ENCODE measurements at regions not wholly inside any gene's neighbourhood (a gene's known extent, or its start where the extent isn't known, plus 50 kb on each side); places are given as distances from the start of the nearest gene placed in this dataset.
"Not testable (repeated sequence)": the region's sequence is repeated elsewhere in the genome, so short reads cannot be mapped to it uniquely, and the experiment has no call there.

- no peak for DNase-seq
Observed at GRCh38 chr4:103998756-103999155, 279.0 kb upstream of the TACR3 start.

DNA sequence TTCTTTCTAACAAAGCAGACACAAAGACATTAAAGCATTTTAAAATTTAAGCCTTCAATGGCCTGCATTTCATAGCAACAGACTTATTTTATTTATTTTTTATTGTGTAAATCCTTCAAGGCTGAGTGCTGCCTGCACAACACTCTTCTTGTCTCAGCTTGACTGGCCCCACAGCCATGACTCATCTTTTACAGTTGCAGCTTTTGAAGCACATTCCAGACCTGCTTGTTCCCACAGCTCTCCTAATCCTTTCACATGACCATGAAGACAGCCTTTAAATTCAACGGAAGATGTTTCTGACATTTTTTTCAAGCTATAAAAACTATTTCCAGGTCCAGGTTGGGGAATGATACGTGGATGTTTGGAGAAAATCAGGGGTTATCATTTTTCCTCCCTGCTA lies 276.9 kb upstream of the TACR3 start:
- DNase-seq, result peak in 21 of 58 donors; percentile 0 to 49 (median 9)

DNA sequence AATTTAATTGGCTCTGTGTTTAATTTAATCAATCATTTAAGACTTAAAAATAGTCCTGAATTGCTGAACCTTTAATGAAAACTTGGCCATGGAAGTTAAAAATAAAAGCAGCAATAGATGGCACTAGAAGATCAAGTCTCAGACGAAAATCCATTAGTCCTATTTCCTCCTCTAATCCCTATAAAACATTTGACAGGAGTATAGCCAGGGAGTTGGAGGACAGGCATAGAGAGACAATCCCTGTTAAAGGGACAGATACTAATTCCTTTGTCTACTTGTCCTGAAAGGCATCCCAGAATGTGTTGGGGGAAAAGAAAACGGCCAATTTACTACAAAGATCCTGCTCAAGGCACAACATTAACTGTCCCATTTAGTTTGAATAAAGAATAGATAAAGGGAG lies 276.3 kb upstream of the TACR3 start:
- DNase-seq, result peak in 2 of 58 donors; percentile 5 to 53

DNA sequence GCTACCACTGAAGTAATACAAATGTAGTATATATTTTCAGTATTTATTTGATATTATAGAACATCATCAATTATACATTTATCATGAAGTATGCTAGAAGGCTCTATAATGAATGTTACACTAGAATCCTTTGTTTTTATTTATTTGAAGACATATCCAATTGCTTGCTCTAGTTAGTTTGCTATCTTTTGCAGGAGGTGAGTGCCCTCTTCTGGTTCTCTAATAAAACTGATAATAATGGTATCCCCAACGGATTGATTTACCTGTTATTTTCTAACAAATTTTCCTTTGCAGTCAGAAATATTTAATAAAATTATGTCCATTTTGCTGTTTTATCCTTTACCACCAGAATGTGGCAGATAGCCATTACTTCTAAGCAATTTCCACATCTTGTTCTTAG lies 274.3 kb upstream of the TACR3 start:
- DNase-seq, result no peak

GRCh38 chr4:103982454-103982853 lies 262.7 kb upstream of the TACR3 start:
- DNase-seq, result no peak

DNA sequence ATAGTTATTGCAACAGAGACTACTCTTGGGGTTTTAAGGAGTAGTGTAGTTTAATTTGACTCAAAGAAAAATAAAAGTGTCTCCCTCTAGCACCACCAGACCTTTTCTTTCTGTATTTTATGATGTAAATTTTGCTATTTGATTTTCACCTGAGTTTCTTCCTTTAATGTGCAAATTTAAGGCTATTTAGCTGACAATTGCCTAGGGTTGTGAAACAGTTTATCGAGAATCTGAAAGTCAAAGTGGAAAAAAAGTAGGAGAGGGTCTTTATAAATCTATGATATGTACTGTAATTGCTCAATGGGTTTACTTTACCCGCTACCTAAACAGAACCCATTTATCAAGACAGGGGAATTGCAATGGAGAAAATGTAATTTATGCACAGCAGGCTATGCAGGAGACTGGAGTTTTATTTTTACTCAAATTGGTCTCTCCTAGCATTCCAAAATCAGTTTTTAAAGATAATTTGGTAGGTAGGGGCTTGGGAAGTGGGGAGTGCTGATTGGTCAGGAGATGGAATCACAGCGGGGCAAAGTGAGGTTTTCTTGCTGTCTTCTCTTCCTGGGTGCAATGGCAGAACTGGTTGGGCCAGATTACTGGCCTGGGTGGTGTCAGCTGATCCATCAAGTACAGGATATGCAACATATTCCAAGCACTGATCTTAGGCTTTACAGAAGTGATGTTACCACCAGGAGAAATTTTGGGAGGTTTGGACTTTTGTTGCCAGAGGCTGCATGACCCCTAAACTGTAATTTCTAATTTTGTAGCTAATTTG lies 228.6 kb upstream of the TACR3 start:
- no peak for DNase-seq

GRCh38 chr4:103947617-103948016 lies 227.8 kb upstream of the TACR3 start:
- DNase-seq, result no peak

- DNase-seq, result not testable (repeated sequence)
Observed at GRCh38 chr4:103946621-103947268, 227.0 kb upstream of the TACR3 start.

- no peak for DNase-seq
Observed at GRCh38 chr4:103938488-103938887, 218.7 kb upstream of the TACR3 start.

GRCh38 chr4:103936653-103937145 lies 216.9 kb upstream of the TACR3 start:
- DNase-seq, result peak in 1 of 58 donors; percentile 2

- DNase-seq, result peak in 6 of 58 donors; percentile 6 to 37 (median 18)
Observed at GRCh38 chr4:103934178-103934789, 214.5 kb upstream of the TACR3 start.

DNA sequence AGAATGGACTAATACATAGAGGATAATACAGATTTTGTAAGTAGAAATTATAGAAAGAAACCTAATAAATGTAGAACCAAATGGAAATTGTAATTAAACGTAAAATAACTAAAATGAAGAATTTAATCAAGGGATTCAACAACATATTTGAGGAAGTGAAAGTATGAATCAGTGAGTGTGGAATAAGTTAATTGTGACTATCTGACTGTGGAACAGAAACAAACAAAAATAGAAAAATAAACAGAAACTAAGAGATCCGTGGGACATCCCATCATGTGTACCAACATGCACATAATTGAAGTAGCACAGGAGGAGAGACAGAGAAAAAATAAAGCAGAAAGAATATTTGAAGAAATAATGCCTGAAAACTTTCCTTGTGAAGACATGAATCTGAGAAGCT lies 208.6 kb upstream of the TACR3 start:
- DNase-seq, result no peak

DNA sequence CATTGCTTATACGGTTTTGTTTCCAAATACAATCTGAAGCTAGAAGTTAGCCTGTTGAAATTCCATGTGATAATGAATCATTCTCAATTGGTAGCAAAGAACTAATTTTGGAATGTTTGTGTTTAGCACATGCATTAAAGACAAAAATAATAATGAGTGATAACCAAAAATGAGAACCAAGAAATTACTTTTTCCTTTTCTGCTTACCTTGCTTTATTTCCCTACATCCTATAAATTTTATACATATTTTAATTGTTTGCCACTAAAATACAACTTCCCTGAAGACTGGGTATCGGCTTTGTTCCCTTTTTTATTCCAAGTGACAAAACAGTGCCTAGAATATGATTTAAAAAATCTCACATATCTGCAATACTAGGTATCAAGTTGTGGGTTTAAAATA lies 203.8 kb upstream of the TACR3 start:
- DNase-seq, result no peak

DNA sequence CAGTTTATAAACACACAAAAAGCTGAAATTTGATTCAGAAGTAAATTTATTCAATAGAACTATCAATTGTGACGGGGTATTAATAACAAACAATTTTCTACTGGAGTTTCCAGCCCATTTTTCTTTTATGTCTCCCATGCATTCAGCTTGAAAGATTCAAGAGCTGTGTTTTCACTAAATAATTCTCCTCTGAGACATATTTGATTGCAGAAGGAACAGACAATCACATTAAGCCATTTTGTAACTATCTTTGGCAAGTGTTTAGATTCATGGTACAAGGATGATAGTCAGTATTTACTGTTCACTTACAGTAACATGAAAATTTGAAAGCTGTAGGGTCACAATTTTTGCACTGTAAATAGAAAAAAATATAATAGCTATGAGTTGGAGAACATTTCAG lies 198.4 kb upstream of the TACR3 start:
- DNase-seq, result no peak

DNA sequence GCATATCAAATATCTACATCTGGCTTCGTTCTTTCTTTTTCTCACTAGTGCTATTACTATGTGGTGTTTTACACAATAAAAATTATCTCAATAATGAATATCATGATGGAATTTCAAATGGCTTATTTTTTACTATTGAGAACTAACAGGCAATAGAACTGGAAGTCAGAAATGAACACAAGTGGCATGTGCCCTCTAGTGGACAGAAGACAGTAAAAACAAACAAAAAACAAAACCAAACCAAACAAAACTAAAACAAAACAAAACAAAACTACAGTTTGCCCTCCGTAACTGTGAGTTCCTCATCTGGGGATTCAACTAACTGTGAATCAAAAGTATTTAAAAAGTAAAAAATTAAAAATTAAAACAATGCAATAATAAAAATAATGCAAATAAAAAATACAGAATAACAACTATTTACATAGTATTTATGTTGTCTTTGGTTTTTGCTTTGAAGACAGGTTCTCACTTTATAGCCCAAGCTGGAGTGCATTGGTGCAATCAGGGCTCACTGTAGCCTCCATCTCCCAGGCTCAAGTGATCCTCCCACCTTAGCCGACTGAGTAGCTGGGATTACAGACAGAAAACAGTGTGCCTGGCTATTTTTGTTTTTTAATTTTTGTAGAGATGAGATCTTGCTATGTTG lies 195.6 kb upstream of the TACR3 start:
- no peak for DNase-seq

DNA sequence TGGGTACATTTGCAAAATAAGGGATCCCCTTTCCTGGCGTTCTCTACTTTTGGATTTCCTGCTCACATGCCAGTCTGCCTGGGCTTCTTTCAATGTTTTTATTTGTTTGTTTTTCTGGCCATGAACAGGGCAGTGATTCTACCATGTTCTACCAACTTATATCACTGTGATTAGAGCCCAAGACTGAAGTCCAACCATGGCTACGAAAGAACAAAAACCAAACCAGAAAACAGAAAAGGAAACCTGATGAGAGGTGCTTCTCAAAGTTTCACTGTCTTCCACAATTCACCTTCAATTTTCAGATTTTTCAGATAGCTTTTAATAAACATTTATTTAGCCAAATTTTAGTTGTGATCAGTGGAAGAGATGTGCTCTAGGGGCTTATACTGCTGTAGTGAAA lies 187.6 kb upstream of the TACR3 start:
- no peak for DNase-seq

DNA sequence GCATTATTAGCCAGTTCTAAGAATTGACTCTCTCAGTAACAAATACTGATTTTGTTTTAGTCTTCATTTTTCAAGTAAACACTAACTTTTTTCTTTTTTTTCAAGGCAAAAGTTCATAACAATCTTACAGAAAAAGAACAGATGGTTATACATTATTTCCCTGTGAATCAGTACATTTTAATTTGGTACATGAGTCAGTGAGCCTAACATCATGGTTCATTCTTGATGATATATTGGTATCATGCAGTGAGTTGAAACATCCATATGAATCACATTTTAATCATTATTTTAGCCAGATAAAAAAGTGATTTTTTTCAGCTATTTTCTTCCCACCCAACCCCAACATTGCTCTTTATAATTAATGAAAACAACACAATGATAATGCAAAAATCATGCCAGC lies 184.3 kb upstream of the TACR3 start:
- DNase-seq, result no peak

- no peak for DNase-seq
Observed at GRCh38 chr4:103902730-103903129, 182.9 kb upstream of the TACR3 start.

DNA sequence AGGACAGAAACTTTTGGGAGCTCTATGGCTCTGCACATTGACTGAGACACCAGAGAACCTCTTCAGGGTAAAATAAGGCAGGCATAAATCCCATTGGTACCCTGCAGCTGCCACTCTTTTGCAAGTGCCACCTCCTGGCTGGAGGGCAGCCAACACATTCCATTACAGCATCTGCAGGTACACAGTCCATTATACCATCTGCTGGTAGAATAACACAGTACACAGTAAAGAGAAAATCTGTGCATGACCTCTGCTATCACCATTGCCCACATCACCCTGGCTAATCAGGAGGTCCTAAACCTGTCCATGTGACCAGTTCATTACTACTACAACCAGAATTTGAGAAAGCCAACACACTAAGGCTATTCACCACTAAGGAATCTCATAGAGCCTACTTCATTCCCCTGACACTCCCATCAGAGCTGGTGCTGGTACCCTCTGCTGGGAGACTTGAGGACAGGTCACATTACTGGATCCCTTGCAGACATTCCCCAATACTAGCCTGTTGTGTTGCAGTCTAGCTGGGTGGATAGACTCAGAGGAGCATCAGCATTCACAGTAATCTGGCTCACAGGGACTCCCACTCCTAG lies 176.2 kb upstream of the TACR3 start:
- no peak for DNase-seq

DNA sequence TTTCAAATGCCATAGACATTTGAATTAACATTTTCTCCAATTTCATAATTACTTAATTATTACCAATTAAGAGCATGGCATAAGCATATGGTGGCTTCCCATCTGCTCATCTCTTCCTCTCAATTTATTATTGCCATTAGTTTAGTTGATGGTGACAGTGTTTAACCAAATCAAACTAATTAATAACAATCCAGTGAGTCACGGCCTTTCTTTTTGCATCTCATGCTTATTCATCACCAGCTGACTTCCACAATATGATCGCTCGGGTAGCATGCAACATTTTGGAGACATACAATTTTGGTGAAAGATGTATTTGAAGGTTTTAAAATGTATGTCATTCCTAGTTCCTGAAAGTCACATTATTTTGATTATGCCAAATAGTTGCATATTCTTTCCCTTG lies 172.8 kb upstream of the TACR3 start:
- no peak for DNase-seq

DNA sequence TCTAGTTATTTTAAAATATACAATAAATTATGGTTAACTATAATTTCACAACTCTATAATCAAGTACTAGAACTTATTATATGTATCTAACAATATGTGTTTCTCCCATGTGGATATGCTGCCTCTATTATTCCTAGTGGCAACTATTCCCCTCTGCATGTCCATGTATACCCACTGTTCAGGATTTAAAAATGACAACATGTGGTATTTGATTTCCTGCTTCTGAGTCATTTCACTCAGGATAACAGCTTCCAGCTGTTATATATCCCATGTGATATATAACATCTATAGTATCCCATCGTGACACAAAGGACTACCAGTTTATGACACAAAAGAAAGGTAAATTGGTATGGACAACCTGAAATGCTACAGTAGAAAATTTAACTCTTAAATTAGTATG lies 167.4 kb upstream of the TACR3 start:
- DNase-seq, result no peak

DNA sequence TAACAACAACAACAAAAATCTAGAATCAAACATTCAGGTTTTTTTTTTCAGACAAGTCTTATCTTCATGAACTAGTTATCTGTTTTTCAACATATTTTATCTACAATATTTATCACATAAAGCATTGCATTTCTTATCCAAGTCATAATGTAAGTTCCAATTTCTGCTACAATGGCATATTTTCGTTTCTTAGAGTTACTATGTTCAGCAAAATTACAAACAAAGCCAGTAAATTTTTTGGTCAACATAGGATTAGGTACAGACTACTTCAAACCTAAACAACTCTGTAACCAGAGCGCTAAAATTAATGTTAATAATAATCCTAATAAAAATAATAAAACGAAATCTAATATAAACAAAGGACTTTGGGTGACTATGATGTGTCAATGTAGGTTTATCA lies 165.4 kb upstream of the TACR3 start:
- no peak for DNase-seq
